CD14-positive monocyte (primary cell): ENCODE measurements at regions not wholly inside any gene's neighbourhood (a gene's known extent, or its start where the extent isn't known, plus 50 kb on each side); places are given as distances from the start of the nearest gene placed in this dataset.

ENCODE experiments used
- DNase-seq, 3 donors: peaks; one replicate each; pipeline ENCODE4 v3.0.0-alpha.2; 2011 to 2022
- H2AFZ ChIP-seq: 2 replicates; pipeline ENCODE4 v1.6.0; 2012; ENCODE audit warnings: mild to moderate bottlenecking, low read depth, low read length, inconsistent platforms; ENCODE audit not compliant: insufficient read depth, poor library complexity, severe bottlenecking
- H3K27ac ChIP-seq, 2 donors: 1 replicate in 1 of 2; 2 replicates in 1 of 2; pipeline ENCODE4 v1.5.1; 2012 to 2013; ENCODE audit warnings: low read length in 2 of 2, control low read depth in 1 of 2, inconsistent platforms in 1 of 2, low read depth in 1 of 2, mild to moderate bottlenecking in 1 of 2
- H3K27me3 ChIP-seq, 2 donors: one replicate each; pipeline versions ENCODE4 v1.6.0 to v1.6.1; 2011 to 2013; ENCODE audit warnings: low read length in 2 of 2; ENCODE audit not compliant: control insufficient read depth in 2 of 2, insufficient read depth in 2 of 2
- H3K36me3 ChIP-seq, 2 donors: replicated peaks in 1 of 2; 1 replicate in 1 of 2; 2 replicates in 1 of 2; pipeline versions ENCODE4 v1.5.1 to v1.6.1; 2012 to 2013; ENCODE audit warnings: low read length in 2 of 2, control low read depth in 1 of 2, inconsistent platforms in 1 of 2, mild to moderate bottlenecking in 1 of 2; ENCODE audit not compliant: insufficient read depth in 2 of 2, control insufficient read depth in 1 of 2
- H3K4me1 ChIP-seq, 2 donors: 1 replicate in 1 of 2; 2 replicates in 1 of 2; pipeline versions ENCODE4 v1.5.1 to v1.6.1; 2012 to 2013; ENCODE audit warnings: low read length in 2 of 2, control low read depth in 1 of 2, inconsistent platforms in 1 of 2, mild to moderate bottlenecking in 1 of 2, moderate library complexity in 1 of 2; ENCODE audit not compliant: insufficient read depth in 2 of 2, control insufficient read depth in 1 of 2
- H3K4me2 ChIP-seq: replicated peaks from 2 replicates; pipeline ENCODE3; 2012; ENCODE audit warnings: low read length, moderate library complexity, mild to moderate bottlenecking; ENCODE audit not compliant: poor library complexity, severe bottlenecking; ENCODE audit errors: extremely low read depth
- H3K4me3 ChIP-seq, 3 experiments: fragments of 200-600 bp in 1 of 3; sonication (generic) in 1 of 3; replicated peaks in 1 of 3; 1 replicate in 2 of 3; 2 replicates in 1 of 3; pipeline ENCODE4 v1.5.1; 2011 to 2013; ENCODE audit warnings: low read length in 3 of 3, mild to moderate bottlenecking in 3 of 3, control low read depth in 2 of 3, low read depth in 2 of 3, inconsistent platforms in 1 of 3, moderate library complexity in 1 of 3
- H3K79me2 ChIP-seq: 2 replicates; pipeline ENCODE4 v1.6.0; 2012; ENCODE audit warnings: mild to moderate bottlenecking, control low read depth, inconsistent platforms, low read length, moderate library complexity; ENCODE audit not compliant: insufficient read depth
- H3K9ac ChIP-seq: 2 replicates; pipeline ENCODE4 v1.6.0; 2017; ENCODE audit warnings: low read length, mild to moderate bottlenecking; ENCODE audit not compliant: insufficient read depth, poor library complexity, severe bottlenecking
- H3K9me3 ChIP-seq, 2 donors: replicated peaks in 1 of 2; 1 replicate in 1 of 2; 2 replicates in 1 of 2; pipeline versions ENCODE4 v1.5.1 to v1.6.1; 2012 to 2013; ENCODE audit warnings: low read length in 2 of 2, control low read depth in 1 of 2; ENCODE audit not compliant: control insufficient read depth in 1 of 2, insufficient read depth in 1 of 2
- H4K20me1 ChIP-seq: 2 replicates; pipeline ENCODE4 v1.6.0; 2012; ENCODE audit warnings: mild to moderate bottlenecking, low read length, control low read depth, moderate library complexity; ENCODE audit not compliant: insufficient read depth
- H3K27ac Mint-ChIP-seq, 7 donors: one replicate each; pipeline ENCODE4 v1.8.0; 2020; ENCODE audit warnings: mild to moderate bottlenecking in 7 of 7, mixed read lengths in 7 of 7, moderate library complexity in 6 of 7, inconsistent platforms in 2 of 7
- H3K27me3 Mint-ChIP-seq, 3 donors: one replicate each; pipeline ENCODE4 v1.8.0; 2021 to 2022; ENCODE audit warnings: low read depth in 3 of 3, mild to moderate bottlenecking in 3 of 3, mixed read lengths in 3 of 3, moderate library complexity in 3 of 3, inconsistent platforms in 1 of 3
- H3K36me3 Mint-ChIP-seq, 2 donors: one replicate each; pipeline ENCODE4 v1.8.0; 2020; ENCODE audit warnings: mixed read lengths in 2 of 2, inconsistent platforms in 1 of 2, mild to moderate bottlenecking in 1 of 2
- H3K4me1 Mint-ChIP-seq: one replicate; pipeline ENCODE4 v1.8.0; 2020; ENCODE audit warnings: mild to moderate bottlenecking, mixed read lengths
- H3K4me3 Mint-ChIP-seq, 2 donors: one replicate each; pipeline ENCODE4 v1.8.0; 2020; ENCODE audit warnings: mild to moderate bottlenecking in 2 of 2, mixed read lengths in 2 of 2, moderate library complexity in 1 of 2
- H3K9me3 Mint-ChIP-seq, 7 donors: one replicate each; pipeline ENCODE4 v1.8.0; 2020 to 2022; ENCODE audit warnings: mixed read lengths in 7 of 7, mild to moderate bottlenecking in 6 of 7, moderate library complexity in 6 of 7, inconsistent platforms in 2 of 7
- CTCF ChIP-seq: fragments of 200-600 bp; IDR thresholded peaks from one replicate; pipeline ENCODE4 v1.8.0; 2022; ENCODE audit warnings: antibody characterized with exemption, mild to moderate bottlenecking
- WGBS: methylation state at CpG from one replicate; pipeline ENCODE4 v1.1.5; 2013; ENCODE audit warnings: missing lambda C conversion rate; ENCODE audit not compliant: insufficient coverage; 5-methylcytosine and 5-hydroxymethylcytosine counted together
- intact Hi-C, 2 donors: fragments of 100-400 bp; cut with micrococcal nuclease; formaldehyde crosslinking; loops; one replicate each; pipeline versions ENCODE4 v1.15.0 to v1.15.1; 2023

GRCh38 chr5:104189031-104189430 lies 626.4 kb upstream of the NUDT12 start:
- no peak overlapping the region for H3K27ac ChIP-seq
- no peaks in the 10 kb centered on the region for H3K36me3 ChIP-seq
- Mint-ChIP-seq H3K9me3 (peaks cover 2 to 23% (median 15%) of the 10 kb centered on the region in 7 donors), H3K27me3 (no peaks in the 10 kb centered on the region), H3K36me3 (no peaks in the 10 kb centered on the region), H3K4me3 (no peak overlapping the region), H3K27ac (no peak overlapping the region), H3K4me1 (no peaks in the 10 kb centered on the region)
- no peak overlapping the region for H3K4me2 ChIP-seq
- H3K4me1 ChIP-seq, result no peaks in the 10 kb centered on the region
- H3K9ac ChIP-seq, result no peak overlapping the region
- H3K79me2 ChIP-seq, result no peaks in the 10 kb centered on the region
- TF ChIP-seq CTCF, result no peak
- peaks cover 34 to 39% of the 10 kb centered on the region in 2 donors for H3K9me3 ChIP-seq
- no peak overlapping the region for H3K4me3 ChIP-seq
- H4K20me1 ChIP-seq, result no peaks in the 10 kb centered on the region
- no peak overlapping the region for H2AFZ ChIP-seq
- intact Hi-C loops, result no loop called here
- DNase-seq, result no peak
- H3K27me3 ChIP-seq, result no peaks in the 10 kb centered on the region
- WGBS, result 100% methylated on average over 1 of the region's 4 CpGs

DNA sequence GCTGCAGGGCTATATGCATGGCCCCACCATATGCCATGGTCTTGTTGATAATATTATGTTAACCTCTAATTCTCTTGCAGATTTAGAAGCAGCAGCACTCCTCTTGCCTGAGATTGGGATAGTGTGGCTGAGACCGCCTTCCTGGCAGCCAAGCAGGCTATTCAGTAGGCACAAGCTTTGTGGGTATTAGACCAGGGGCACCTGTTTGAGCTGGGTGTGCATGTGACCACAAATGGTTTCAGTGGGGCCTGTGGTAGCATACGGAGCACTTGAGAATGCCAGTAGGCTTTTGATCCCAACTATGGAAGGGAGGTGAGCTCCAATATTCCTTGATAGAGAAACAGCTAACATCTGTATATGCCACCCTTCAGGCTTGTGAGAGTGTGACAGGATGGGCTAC lies 625.1 kb upstream of the NUDT12 start:
- no peak overlapping the region for H3K27ac Mint-ChIP-seq
- H4K20me1 ChIP-seq, result no peaks in the 10 kb centered on the region
- no peaks in the 10 kb centered on the region for H3K27me3 Mint-ChIP-seq
- intact Hi-C loops, result no loop called here
- no peak overlapping the region for H3K27ac ChIP-seq
- no peaks in the 10 kb centered on the region for H3K36me3 ChIP-seq
- H3K4me1 Mint-ChIP-seq, result no peaks in the 10 kb centered on the region
- H2AFZ ChIP-seq, result no peak overlapping the region
- no peak for TF ChIP-seq CTCF
- no peaks in the 10 kb centered on the region for H3K27me3 ChIP-seq
- no peak overlapping the region for H3K4me2 ChIP-seq
- H3K9ac ChIP-seq, result no peak overlapping the region
- H3K36me3 Mint-ChIP-seq, result no peaks in the 10 kb centered on the region
- no peaks in the 10 kb centered on the region for H3K79me2 ChIP-seq
- H3K4me3 Mint-ChIP-seq, result no peak overlapping the region
- H3K4me3 ChIP-seq, result no peak overlapping the region
- 100% methylated on average over 2 of the region's 2 CpGs for WGBS
- H3K9me3 ChIP-seq, result peaks cover 34 to 39% of the 10 kb centered on the region in 2 donors
- DNase-seq, result no peak
- no peaks in the 10 kb centered on the region for H3K4me1 ChIP-seq
- H3K9me3 Mint-ChIP-seq, result peaks cover 2 to 23% (median 15%) of the 10 kb centered on the region in 7 donors
